HCT116 (cell line): ENCODE measurements at regions not wholly inside any gene's neighbourhood (a gene's known extent, or its start where the extent isn't known, plus 50 kb on each side); places are given as distances from the start of the nearest gene placed in this dataset.

ENCODE experiments used
- ATAC-seq: fragments of 200-7000 bp; cut with Tn5 transposase; 2 replicates; pipeline ENCODE4 v1.9.1; 2020; ENCODE audit warnings: mild to moderate bottlenecking, moderate library complexity
- BruUV-seq: library from RNA; stranded (reverse); fragments of 400-500 nt; replicated peaks from 2 replicates; lab custom pipeline; 2021; lab: Mats Ljungman, UMichigan
- CTCF ChIA-PET: fragments of 300-600 bp; sonication (Branson Sonifier 250); formaldehyde crosslinking; loops from one replicate; lab custom pipeline; 2021; ENCODE audit warnings: antibody characterized with exemption; lab: Charles Lee
- POLR2A ChIA-PET: fragments of 300-600, 350-600 bp; sonication (Branson Sonifier 250); formaldehyde crosslinking; loops from one replicate; lab custom pipeline; 2021; ENCODE audit warnings: antibody characterized with exemption; lab: Charles Lee
- RAD21 ChIA-PET, 2 experiments: fragments of 300-600 bp; sonication (Branson Sonifier 250); formaldehyde crosslinking; loops; one replicate each; lab custom pipeline; 2023; ENCODE audit warnings: low total read pairs in 2 of 2; ENCODE audit not compliant: uncharacterized antibody in 2 of 2, unreplicated experiment in 2 of 2, low non-redundant PET in 1 of 2; lab: Charles Lee
- DNase-seq: peaks from one replicate; pipeline ENCODE4 v3.0.0-alpha.2; 2010; ENCODE audit warnings: low read depth, low spot score
- H2AFZ ChIP-seq: fragments of 200-600 bp; shearing (Covaris generic), sonication (generic); 2 replicates; pipeline ENCODE4 v1.6.1; 2017; ENCODE audit warnings: low read depth, mixed run types, mixed read lengths, antibody characterized with exemption, low read length; ENCODE audit not compliant: poor library complexity, severe bottlenecking
- H3K27ac ChIP-seq: 2 replicates; pipeline ENCODE4 v1.5.1; 2012; ENCODE audit warnings: low read depth, low read length
- H3K27me3 ChIP-seq: fragments of 200-600 bp; sonication (generic); 2 replicates; pipeline ENCODE4 v1.6.1; 2016; ENCODE audit warnings: mixed run types, low read length, mixed read lengths; ENCODE audit not compliant: insufficient read depth
- H3K36me3 ChIP-seq, 2 experiments: fragments of 200-500 bp in 1 of 2; fragments of 200-600 bp in 1 of 2; sonication (Bioruptor generic) in 1 of 2; sonication (generic) in 1 of 2; 2 replicates each; pipeline versions ENCODE4 v1.5.1 to v1.6.1; 2014 to 2016; ENCODE audit warnings: low read length in 2 of 2, inconsistent platforms in 1 of 2, mixed read lengths in 1 of 2, mixed run types in 1 of 2; ENCODE audit not compliant: insufficient read depth in 2 of 2, control insufficient read depth in 1 of 2
- H3K4me1 ChIP-seq, 2 experiments: fragments of 200-600 bp in 1 of 2; sonication (generic) in 1 of 2; 2 replicates each; pipeline versions ENCODE4 v1.5.1 to v1.6.1; 2012 to 2017; ENCODE audit warnings: low read length in 2 of 2, inconsistent platforms in 1 of 2, mild to moderate bottlenecking in 1 of 2, mixed read lengths in 1 of 2, mixed run types in 1 of 2, moderate library complexity in 1 of 2; ENCODE audit not compliant: insufficient read depth in 2 of 2, control insufficient read depth in 1 of 2
- H3K4me2 ChIP-seq: fragments of 200-600 bp; sonication (generic); 2 replicates; pipeline ENCODE4 v1.6.1; 2017; ENCODE audit warnings: mixed run types, low read length, mixed read lengths
- H3K4me3 ChIP-seq, 2 experiments: fragments of 200-600 bp in 1 of 2; sonication (generic) in 1 of 2; replicated peaks in 1 of 2; 2 replicates each; pipeline ENCODE4 v1.5.1; 2011 to 2016; ENCODE audit warnings: low read length in 2 of 2, control low read depth in 1 of 2, low read depth in 1 of 2, mild to moderate bottlenecking in 1 of 2, mixed read lengths in 1 of 2, mixed run types in 1 of 2
- H3K79me2 ChIP-seq: fragments of 200-600 bp; sonication (generic); 2 replicates; pipeline ENCODE4 v1.6.1; 2017; ENCODE audit warnings: mild to moderate bottlenecking, mixed run types, low read length, moderate library complexity, mixed read lengths; ENCODE audit not compliant: insufficient read depth
- H3K9ac ChIP-seq: fragments of 200-600 bp; sonication (generic); 2 replicates; pipeline ENCODE4 v1.6.1; 2016; ENCODE audit warnings: low read length, mixed read lengths
- H3K9me2 ChIP-seq: fragments of 200-600 bp; sonication (generic), shearing (Covaris generic); 2 replicates; pipeline ENCODE4 v1.6.1; 2017; ENCODE audit warnings: mixed run types, mild to moderate bottlenecking, moderate library complexity; ENCODE audit not compliant: insufficient read depth
- H3K9me3 ChIP-seq, 2 experiments: fragments of 200-500 bp in 1 of 2; fragments of 200-600 bp in 1 of 2; sonication (Bioruptor generic) in 1 of 2; sonication (generic) in 1 of 2; 2 replicates each; pipeline ENCODE4 v1.6.1; 2014 to 2017; ENCODE audit warnings: low read length in 2 of 2, mixed read lengths in 2 of 2, inconsistent platforms in 1 of 2, low read depth in 1 of 2, mild to moderate bottlenecking in 1 of 2, mixed run types in 1 of 2, moderate library complexity in 1 of 2; ENCODE audit not compliant: control insufficient read depth in 1 of 2, insufficient read depth in 1 of 2
- H4K20me1 ChIP-seq: fragments of 200-600 bp; sonication (generic), shearing (Covaris generic); 2 replicates; pipeline ENCODE4 v1.6.1; 2017; ENCODE audit warnings: mixed run types, mild to moderate bottlenecking, moderate library complexity; ENCODE audit not compliant: insufficient read depth
- CBX3 ChIP-seq: IDR thresholded peaks from 2 replicates; pipeline ENCODE4 v1.6.1; 2012; ENCODE audit warnings: low read depth
- CEBPB ChIP-seq: IDR thresholded peaks from 2 replicates; pipeline ENCODE4 v1.6.1; 2012; ENCODE audit warnings: low read depth
- EGR1 ChIP-seq: IDR thresholded peaks from 2 replicates; pipeline ENCODE4 v1.6.1; 2012; ENCODE audit warnings: low read depth
- POLR2A ChIP-seq: IDR thresholded peaks from 2 replicates; pipeline ENCODE4 v1.7.0; 2011; ENCODE audit warnings: borderline replicate concordance; ENCODE audit not compliant: insufficient read depth, insufficient read length; ENCODE audit errors: extremely low read depth
- POLR2AphosphoS5 ChIP-seq: IDR thresholded peaks from 2 replicates; pipeline ENCODE4 v1.6.1; 2011; ENCODE audit warnings: mild to moderate bottlenecking, low read depth, low read length, moderate library complexity
- TCF7L2 ChIP-seq: IDR thresholded peaks from 2 replicates; pipeline ENCODE4 v1.7.0; 2011; ENCODE audit warnings: borderline replicate concordance, inconsistent platforms; ENCODE audit not compliant: insufficient read depth, insufficient read length; ENCODE audit errors: extremely low read depth
- ZNF274 ChIP-seq: fragments of 200-500 bp; sonication (Bioruptor generic); IDR thresholded peaks from 2 replicates; pipeline ENCODE4 v1.6.1; 2014; ENCODE audit warnings: mild to moderate bottlenecking, low read depth, low read length, inconsistent platforms
- intact Hi-C: fragments of 100-400 bp; cut with micrococcal nuclease; formaldehyde crosslinking; loops from 2 replicates; pipeline ENCODE4 v1.10.0; 2022
- TF ChIP-seq, protein P1 (sequence below), 3 experiments: fragments of 200-600 bp in 1 of 3; sonication (generic) in 1 of 3; IDR thresholded peaks in 2 of 3; conservative IDR thresholded peaks in 1 of 3; 2 replicates each; pipeline ENCODE4 v1.5.1; 2012 to 2017; ENCODE audit warnings: low read depth in 2 of 3, low read length in 2 of 3, antibody characterized with exemption in 1 of 3, borderline replicate concordance in 1 of 3, control low read depth in 1 of 3, mild to moderate bottlenecking in 1 of 3, mixed read lengths in 1 of 3, mixed run types in 1 of 3, moderate library complexity in 1 of 3; ENCODE audit not compliant: insufficient read depth in 1 of 3
- TF ChIP-seq, protein P2 (sequence below): IDR thresholded peaks from 2 replicates; pipeline ENCODE4 v1.6.1; 2012

DNA sequence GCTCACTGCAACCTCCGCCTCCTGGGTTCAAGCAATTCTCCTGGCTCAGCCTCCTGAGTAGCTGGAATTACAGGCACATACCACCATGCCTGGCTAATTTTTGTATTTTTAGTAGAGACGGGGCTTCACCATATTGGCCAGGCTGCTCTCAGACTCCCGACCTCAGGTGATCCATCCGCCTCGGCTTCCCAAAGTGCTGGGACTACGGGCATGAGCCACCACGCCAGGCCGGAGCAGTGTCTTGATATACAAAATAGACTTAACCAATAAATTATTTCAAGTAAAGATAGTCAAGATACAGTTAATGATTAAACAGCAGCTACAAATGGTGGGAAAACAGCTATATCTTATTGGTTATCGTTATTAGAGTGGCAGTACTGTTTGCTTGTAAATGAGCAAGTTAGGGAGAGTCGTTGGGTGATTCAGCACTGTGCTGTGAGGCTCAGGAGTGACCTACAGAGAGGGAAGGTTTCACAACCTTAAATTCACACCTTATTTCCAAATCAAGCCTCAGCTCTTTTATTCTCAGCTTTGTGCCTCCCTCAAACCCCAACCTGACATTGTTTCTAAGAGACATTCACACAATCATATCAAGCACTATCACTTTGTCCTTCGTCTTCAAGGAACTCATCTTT is 1128.4 kb upstream of the MAP3K7 start (continued):
- TF ChIP-seq CEBPB = no peak
- TF ChIP-seq, protein P1, sequence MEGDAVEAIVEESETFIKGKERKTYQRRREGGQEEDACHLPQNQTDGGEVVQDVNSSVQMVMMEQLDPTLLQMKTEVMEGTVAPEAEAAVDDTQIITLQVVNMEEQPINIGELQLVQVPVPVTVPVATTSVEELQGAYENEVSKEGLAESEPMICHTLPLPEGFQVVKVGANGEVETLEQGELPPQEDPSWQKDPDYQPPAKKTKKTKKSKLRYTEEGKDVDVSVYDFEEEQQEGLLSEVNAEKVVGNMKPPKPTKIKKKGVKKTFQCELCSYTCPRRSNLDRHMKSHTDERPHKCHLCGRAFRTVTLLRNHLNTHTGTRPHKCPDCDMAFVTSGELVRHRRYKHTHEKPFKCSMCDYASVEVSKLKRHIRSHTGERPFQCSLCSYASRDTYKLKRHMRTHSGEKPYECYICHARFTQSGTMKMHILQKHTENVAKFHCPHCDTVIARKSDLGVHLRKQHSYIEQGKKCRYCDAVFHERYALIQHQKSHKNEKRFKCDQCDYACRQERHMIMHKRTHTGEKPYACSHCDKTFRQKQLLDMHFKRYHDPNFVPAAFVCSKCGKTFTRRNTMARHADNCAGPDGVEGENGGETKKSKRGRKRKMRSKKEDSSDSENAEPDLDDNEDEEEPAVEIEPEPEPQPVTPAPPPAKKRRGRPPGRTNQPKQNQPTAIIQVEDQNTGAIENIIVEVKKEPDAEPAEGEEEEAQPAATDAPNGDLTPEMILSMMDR (IDR thresholded peaks at IDR 0.05 in 2 of 3, conservative IDR thresholded peaks at IDR 0.05 in 1 of 3; ENCODE audit: borderline replicate concordance in 1 of 3, insufficient read depth in 1 of 3, low read depth in 2 of 3, low read length in 2 of 3) = no peak

DNA sequence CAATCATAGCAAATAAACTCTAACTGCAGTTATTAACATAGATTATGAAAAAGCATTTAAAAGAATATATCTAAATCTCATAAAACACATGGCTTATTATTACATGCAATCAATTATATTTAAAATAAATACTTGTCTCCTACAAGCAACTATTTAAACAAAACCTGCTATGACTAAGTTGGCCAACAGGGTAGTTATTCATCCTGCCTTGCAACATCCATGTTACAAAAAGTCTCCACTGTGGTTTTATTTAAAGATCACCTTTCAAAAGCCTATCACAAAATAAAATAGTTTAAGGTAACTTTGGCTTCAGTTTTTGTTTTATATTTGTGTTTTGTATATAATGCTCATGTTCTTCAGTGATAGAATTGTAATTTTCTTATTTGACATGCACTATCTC is 1127.0 kb upstream of the MAP3K7 start:
- CTCF ChIA-PET = no interaction called here

More for the DNA sequence above, 1127.0 kb upstream of the MAP3K7 start:
- intact Hi-C loops = no loop called here
- BruUV-seq = no TSS peak
- Histone ChIP-seq H3K27me3 (no peaks in the 10 kb centered on the region), H3K27ac (no peak overlapping the region), H3K9me2 (no peaks in the 10 kb centered on the region), H3K4me1 (no peaks in the 10 kb centered on the region), H3K4me2 (no peak overlapping the region), H3K36me3 (no peaks in the 10 kb centered on the region; a peak in 1 of 4 replicates), H2AFZ (no peak overlapping the region), H4K20me1 (no peaks in the 10 kb centered on the region), H3K9ac (no peak overlapping the region), H3K9me3 (peaks cover 0 to 8% of the 10 kb centered on the region in 2 experiments; a peak in 2 of 4 replicates), H3K79me2 (no peaks in the 10 kb centered on the region), H3K4me3 (no peak overlapping the region)
- ATAC-seq (no peak), DNase-seq (no peak)
- TF ChIP-seq CBX3 (no peak), POLR2AphosphoS5 (no peak), POLR2A (no peak), TCF7L2 (no peak), EGR1 (no peak), ZNF274 (no peak)
- TF ChIP-seq, protein P2, sequence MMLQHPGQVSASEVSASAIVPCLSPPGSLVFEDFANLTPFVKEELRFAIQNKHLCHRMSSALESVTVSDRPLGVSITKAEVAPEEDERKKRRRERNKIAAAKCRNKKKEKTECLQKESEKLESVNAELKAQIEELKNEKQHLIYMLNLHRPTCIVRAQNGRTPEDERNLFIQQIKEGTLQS = no peak
- ChIA-PET POLR2A (no interaction called here), RAD21 (no interaction called here)
